ENCODE measurements at regions not wholly inside any gene's neighbourhood (a gene's known extent, or its start where the extent isn't known, plus 50 kb on each side); places are given as distances from the start of the nearest gene placed in this dataset.

DNA sequence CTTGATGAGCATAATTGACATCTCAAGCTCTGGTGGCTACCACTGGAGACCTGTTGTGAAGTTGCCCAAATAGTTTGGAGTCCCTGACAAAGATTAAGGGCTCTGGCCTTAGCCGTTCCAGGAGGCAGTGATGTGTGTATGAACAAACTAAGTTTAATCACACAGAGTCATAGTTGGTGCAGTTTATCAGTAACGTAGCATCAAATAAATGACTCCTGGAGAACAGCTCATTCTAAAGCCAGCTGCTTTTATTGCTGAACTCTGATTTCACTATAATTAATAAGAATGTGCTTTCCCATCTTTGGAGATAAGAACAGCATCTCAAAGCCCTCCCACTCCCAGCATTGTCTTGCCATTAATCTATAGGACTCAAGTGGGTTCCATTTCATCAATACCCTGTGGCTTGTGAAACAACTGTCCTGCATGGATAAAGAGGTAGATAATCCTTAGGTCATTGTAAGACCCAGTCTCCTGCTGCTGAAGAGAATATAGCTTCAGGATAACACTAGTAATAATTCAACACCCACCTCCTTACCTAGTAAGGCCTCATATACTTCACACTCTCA lies 211.4 kb upstream of the THUMPD2 start:
- Mint-ChIP-seq H3K27me3 (ENCODE audit: low read depth) (no peaks in the 10 kb centered on the region), H3K4me1 (peaks cover 14% of the 10 kb centered on the region), H3K27ac (no peak overlapping the region), H3K36me3 (no peaks in the 10 kb centered on the region), H3K9me3 (peaks cover 6% of the 10 kb centered on the region; the same call in 1 of the 2 replicates), H3K4me3 (no peak overlapping the region)
- no peak for TF ChIP-seq NFATC4 (CRISPR knock-in tag; IDR thresholded peaks at IDR 0.05)
- TF ChIP-seq, protein P1, sequence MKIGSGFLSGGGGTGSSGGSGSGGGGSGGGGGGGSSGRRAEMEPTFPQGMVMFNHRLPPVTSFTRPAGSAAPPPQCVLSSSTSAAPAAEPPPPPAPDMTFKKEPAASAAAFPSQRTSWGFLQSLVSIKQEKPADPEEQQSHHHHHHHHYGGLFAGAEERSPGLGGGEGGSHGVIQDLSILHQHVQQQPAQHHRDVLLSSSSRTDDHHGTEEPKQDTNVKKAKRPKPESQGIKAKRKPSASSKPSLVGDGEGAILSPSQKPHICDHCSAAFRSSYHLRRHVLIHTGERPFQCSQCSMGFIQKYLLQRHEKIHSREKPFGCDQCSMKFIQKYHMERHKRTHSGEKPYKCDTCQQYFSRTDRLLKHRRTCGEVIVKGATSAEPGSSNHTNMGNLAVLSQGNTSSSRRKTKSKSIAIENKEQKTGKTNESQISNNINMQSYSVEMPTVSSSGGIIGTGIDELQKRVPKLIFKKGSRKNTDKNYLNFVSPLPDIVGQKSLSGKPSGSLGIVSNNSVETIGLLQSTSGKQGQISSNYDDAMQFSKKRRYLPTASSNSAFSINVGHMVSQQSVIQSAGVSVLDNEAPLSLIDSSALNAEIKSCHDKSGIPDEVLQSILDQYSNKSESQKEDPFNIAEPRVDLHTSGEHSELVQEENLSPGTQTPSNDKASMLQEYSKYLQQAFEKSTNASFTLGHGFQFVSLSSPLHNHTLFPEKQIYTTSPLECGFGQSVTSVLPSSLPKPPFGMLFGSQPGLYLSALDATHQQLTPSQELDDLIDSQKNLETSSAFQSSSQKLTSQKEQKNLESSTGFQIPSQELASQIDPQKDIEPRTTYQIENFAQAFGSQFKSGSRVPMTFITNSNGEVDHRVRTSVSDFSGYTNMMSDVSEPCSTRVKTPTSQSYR (CRISPR knock-in tag; IDR thresholded peaks at IDR 0.05): no peak
- no peak for TF ChIP-seq KAT7 (CRISPR knock-in tag; IDR thresholded peaks at IDR 0.05; ENCODE audit: borderline replicate concordance)
- TF ChIP-seq, protein P2, sequence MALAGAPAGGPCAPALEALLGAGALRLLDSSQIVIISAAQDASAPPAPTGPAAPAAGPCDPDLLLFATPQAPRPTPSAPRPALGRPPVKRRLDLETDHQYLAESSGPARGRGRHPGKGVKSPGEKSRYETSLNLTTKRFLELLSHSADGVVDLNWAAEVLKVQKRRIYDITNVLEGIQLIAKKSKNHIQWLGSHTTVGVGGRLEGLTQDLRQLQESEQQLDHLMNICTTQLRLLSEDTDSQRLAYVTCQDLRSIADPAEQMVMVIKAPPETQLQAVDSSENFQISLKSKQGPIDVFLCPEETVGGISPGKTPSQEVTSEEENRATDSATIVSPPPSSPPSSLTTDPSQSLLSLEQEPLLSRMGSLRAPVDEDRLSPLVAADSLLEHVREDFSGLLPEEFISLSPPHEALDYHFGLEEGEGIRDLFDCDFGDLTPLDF (CRISPR knock-in tag; IDR thresholded peaks at IDR 0.05): no peak
- no peak for TF ChIP-seq ELF4 (CRISPR knock-in tag; IDR thresholded peaks at IDR 0.05; ENCODE audit: low read depth)
- no peak for TF ChIP-seq ZNF396 (CRISPR knock-in tag; IDR thresholded peaks at IDR 0.05; ENCODE audit: borderline replicate concordance)
- TF ChIP-seq, protein P3, sequence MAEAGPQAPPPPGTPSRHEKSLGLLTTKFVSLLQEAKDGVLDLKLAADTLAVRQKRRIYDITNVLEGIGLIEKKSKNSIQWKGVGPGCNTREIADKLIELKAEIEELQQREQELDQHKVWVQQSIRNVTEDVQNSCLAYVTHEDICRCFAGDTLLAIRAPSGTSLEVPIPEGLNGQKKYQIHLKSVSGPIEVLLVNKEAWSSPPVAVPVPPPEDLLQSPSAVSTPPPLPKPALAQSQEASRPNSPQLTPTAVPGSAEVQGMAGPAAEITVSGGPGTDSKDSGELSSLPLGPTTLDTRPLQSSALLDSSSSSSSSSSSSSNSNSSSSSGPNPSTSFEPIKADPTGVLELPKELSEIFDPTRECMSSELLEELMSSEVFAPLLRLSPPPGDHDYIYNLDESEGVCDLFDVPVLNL (CRISPR knock-in tag; IDR thresholded peaks at IDR 0.05; ENCODE audit: borderline replicate concordance, low read depth): no peak
- TF ChIP-seq, protein P4, sequence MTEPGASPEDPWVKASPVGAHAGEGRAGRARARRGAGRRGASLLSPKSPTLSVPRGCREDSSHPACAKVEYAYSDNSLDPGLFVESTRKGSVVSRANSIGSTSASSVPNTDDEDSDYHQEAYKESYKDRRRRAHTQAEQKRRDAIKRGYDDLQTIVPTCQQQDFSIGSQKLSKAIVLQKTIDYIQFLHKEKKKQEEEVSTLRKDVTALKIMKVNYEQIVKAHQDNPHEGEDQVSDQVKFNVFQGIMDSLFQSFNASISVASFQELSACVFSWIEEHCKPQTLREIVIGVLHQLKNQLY (CRISPR knock-in tag; IDR thresholded peaks at IDR 0.05): no peak
- TF ChIP-seq NR3C1 (CRISPR knock-in tag; conservative IDR thresholded peaks at IDR 0.05; ENCODE audit: low read depth): no peak
- TF ChIP-seq, protein P5, sequence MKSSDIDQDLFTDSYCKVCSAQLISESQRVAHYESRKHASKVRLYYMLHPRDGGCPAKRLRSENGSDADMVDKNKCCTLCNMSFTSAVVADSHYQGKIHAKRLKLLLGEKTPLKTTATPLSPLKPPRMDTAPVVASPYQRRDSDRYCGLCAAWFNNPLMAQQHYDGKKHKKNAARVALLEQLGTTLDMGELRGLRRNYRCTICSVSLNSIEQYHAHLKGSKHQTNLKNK (CRISPR knock-in tag; IDR thresholded peaks at IDR 0.05): no peak
- no peak for TF ChIP-seq RORB (CRISPR knock-in tag; IDR thresholded peaks at IDR 0.05)
- ChIA-PET CTCF (interaction anchor here (1.0 kb wide), 1 partner anchor 564 kb away, joined by 3 read pairs; no protein-coding TSS in a partner anchor), POLR2A (no interaction called here)
- ATAC-seq (no peak), DNase-seq (ENCODE audit: low spot score) (no peak)

DNA sequence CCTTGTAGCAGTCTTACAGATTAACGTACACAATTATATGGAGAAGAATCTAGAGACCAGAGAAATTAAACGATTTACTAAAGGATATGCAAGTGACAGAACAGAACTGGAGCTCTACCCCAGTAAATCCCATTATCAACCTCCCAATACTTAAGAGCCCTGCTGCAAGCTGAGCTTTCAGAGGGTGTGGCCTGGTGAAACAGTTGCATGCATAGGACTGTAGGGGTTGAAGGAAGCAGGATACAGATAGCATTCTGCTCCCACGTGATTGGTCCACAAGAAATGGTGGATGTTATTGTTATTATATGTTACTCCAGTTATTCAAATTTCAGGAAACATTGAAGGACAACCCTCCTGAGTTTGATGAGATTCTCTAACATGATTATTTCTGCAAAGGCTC lies 210.8 kb upstream of the THUMPD2 start:
- ChIA-PET POLR2A (no interaction called here), CTCF (no interaction called here)
- Mint-ChIP-seq H3K9me3 (peaks cover 11% of the 10 kb centered on the region; the same call in 1 of the 2 replicates), H3K4me3 (no peak overlapping the region), H3K27me3 (ENCODE audit: low read depth) (no peaks in the 10 kb centered on the region), H3K36me3 (no peaks in the 10 kb centered on the region), H3K27ac (no peak overlapping the region), H3K4me1 (peaks cover 14% of the 10 kb centered on the region)
- ATAC-seq (peak; percentile 83), DNase-seq (ENCODE audit: low spot score) (no peak)
- TF ChIP-seq ZNF219 (CRISPR knock-in tag; IDR thresholded peaks at IDR 0.05; ENCODE audit: borderline replicate concordance) (no peak), ETV6 (CRISPR knock-in tag; IDR thresholded peaks at IDR 0.05) (no peak), ZNF396 (CRISPR knock-in tag; IDR thresholded peaks at IDR 0.05; ENCODE audit: borderline replicate concordance) (no peak), RELA (CRISPR knock-in tag; IDR thresholded peaks at IDR 0.05; ENCODE audit: borderline replicate concordance) (no peak), GABPB1 (CRISPR knock-in tag; IDR thresholded peaks at IDR 0.05) (no peak), PRRX2 (CRISPR knock-in tag; IDR thresholded peaks at IDR 0.05) (no peak), CREM (CRISPR knock-in tag; IDR thresholded peaks at IDR 0.05) (no peak), NFYB (CRISPR knock-in tag; conservative IDR thresholded peaks at IDR 0.05; ENCODE audit: low read depth) (no peak)
- TF ChIP-seq, protein P1 (CRISPR knock-in tag; IDR thresholded peaks at IDR 0.05): no peak
- TF ChIP-seq, protein P6, sequence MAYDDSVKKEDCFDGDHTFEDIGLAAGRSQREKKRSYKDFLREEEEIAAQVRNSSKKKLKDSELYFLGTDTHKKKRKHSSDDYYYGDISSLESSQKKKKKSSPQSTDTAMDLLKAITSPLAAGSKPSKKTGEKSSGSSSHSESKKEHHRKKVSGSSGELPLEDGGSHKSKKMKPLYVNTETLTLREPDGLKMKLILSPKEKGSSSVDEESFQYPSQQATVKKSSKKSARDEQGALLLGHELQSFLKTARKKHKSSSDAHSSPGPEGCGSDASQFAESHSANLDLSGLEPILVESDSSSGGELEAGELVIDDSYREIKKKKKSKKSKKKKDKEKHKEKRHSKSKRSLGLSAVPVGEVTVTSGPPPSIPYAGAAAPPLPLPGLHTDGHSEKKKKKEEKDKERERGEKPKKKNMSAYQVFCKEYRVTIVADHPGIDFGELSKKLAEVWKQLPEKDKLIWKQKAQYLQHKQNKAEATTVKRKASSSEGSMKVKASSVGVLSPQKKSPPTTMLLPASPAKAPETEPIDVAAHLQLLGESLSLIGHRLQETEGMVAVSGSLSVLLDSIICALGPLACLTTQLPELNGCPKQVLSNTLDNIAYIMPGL (CRISPR knock-in tag; IDR thresholded peaks at IDR 0.05): no peak
- TF ChIP-seq, protein P7, sequence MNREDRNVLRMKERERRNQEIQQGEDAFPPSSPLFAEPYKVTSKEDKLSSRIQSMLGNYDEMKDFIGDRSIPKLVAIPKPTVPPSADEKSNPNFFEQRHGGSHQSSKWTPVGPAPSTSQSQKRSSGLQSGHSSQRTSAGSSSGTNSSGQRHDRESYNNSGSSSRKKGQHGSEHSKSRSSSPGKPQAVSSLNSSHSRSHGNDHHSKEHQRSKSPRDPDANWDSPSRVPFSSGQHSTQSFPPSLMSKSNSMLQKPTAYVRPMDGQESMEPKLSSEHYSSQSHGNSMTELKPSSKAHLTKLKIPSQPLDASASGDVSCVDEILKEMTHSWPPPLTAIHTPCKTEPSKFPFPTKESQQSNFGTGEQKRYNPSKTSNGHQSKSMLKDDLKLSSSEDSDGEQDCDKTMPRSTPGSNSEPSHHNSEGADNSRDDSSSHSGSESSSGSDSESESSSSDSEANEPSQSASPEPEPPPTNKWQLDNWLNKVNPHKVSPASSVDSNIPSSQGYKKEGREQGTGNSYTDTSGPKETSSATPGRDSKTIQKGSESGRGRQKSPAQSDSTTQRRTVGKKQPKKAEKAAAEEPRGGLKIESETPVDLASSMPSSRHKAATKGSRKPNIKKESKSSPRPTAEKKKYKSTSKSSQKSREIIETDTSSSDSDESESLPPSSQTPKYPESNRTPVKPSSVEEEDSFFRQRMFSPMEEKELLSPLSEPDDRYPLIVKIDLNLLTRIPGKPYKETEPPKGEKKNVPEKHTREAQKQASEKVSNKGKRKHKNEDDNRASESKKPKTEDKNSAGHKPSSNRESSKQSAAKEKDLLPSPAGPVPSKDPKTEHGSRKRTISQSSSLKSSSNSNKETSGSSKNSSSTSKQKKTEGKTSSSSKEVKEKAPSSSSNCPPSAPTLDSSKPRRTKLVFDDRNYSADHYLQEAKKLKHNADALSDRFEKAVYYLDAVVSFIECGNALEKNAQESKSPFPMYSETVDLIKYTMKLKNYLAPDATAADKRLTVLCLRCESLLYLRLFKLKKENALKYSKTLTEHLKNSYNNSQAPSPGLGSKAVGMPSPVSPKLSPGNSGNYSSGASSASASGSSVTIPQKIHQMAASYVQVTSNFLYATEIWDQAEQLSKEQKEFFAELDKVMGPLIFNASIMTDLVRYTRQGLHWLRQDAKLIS (CRISPR knock-in tag; IDR thresholded peaks at IDR 0.05; ENCODE audit: borderline replicate concordance): no peak

All from WTC11 (cell line).